K562 (cell line): ENCODE measurements at regions not wholly inside any gene's neighbourhood (a gene's known extent, or its start where the extent isn't known, plus 50 kb on each side); places are given as distances from the start of the nearest gene placed in this dataset.

Experiments used
- ATAC-seq: fragments of 200-7000 bp; cut with Tn5 transposase; 3 replicates; pipeline ENCODE4 v1.9.1; 2020; ENCODE audit warnings: moderate library complexity
- BruUV-seq: library from RNA; stranded (reverse); fragments of 400-500 nt; replicated peaks from 2 replicates; lab custom pipeline; 2021; lab: Mats Ljungman, UMichigan
- CTCF ChIA-PET: fragments of 300-600 bp; formaldehyde crosslinking; extraction: SDS; loops from one replicate; lab custom pipeline; 2021; ENCODE audit warnings: low intra/inter-chr PET ratio; lab: Yijun Ruan, JAX
- POLR2A ChIA-PET: fragments of 300-600, 350-650 bp; sonication (Branson Sonifier 250); formaldehyde crosslinking; extraction: SDS; loops from one replicate; lab custom pipeline; 2021; ENCODE audit warnings: antibody characterized with exemption, inconsistent platforms; lab: Yijun Ruan, JAX
- DNase-seq, 4 experiments: peaks; one replicate each; pipeline versions ENCODE4 v3.0.0 to v3.0.0-alpha.2; 2011 to 2018; ENCODE audit warnings: low spot score in 3 of 4, mixed read lengths in 3 of 4; ENCODE audit errors: extremely low read depth in 1 of 4
- FAIRE-seq: peaks from 2 replicates; lab custom pipeline; 2011; peaks lifted over from hg19 to GRCh38; lab: Jason Lieb, UNC
- H2AFZ ChIP-seq: 2 replicates; pipeline ENCODE4 v1.6.0; 2011; ENCODE audit warnings: low read depth, low read length, control low read depth, inconsistent platforms
- H3K27ac ChIP-seq: fragments of 200-600 bp; 3 replicates; pipeline ENCODE4 v1.8.0; 2011; ENCODE audit warnings: low read depth, mild to moderate bottlenecking, control low read depth, inconsistent platforms, low read length, moderate library complexity, mixed read lengths; ENCODE audit errors: extremely low read depth
- H3K27me3 ChIP-seq, 2 experiments: fragments of 300-600 bp in 1 of 2; 2 replicates in 1 of 2; 3 replicates in 1 of 2; pipeline versions ENCODE4 v1.6.0 to v1.8.0; 2011; ENCODE audit warnings: inconsistent platforms in 2 of 2, low read length in 2 of 2, mild to moderate bottlenecking in 1 of 2, mixed read lengths in 1 of 2, moderate library complexity in 1 of 2; ENCODE audit not compliant: control insufficient read depth in 2 of 2, insufficient read depth in 2 of 2
- H3K36me3 ChIP-seq: fragments of 300-600 bp; 3 replicates; pipeline ENCODE4 v1.8.0; 2011; ENCODE audit warnings: mild to moderate bottlenecking, low read length, inconsistent platforms; ENCODE audit not compliant: control insufficient read depth, insufficient read depth
- H3K4me1 ChIP-seq, 2 experiments: fragments of 200-600 bp in 1 of 2; replicated peaks in 1 of 2; 2 replicates in 1 of 2; 3 replicates in 1 of 2; pipeline versions ENCODE4 v1.5.1 to v1.8.0; 2011; ENCODE audit warnings: inconsistent platforms in 2 of 2, low read length in 2 of 2, mild to moderate bottlenecking in 1 of 2, mixed read lengths in 1 of 2, moderate library complexity in 1 of 2; ENCODE audit not compliant: control insufficient read depth in 2 of 2, insufficient read depth in 2 of 2
- H3K4me2 ChIP-seq: 2 replicates; pipeline ENCODE4 v1.6.1; 2011; ENCODE audit warnings: low read length, control low read depth, inconsistent platforms, mixed read lengths; ENCODE audit not compliant: insufficient read depth
- H3K4me3 ChIP-seq: fragments of 200-600 bp; sonication (generic), shearing (Covaris generic); 2 replicates; pipeline ENCODE4 v1.5.1; 2016; ENCODE audit warnings: control low read depth, inconsistent platforms
- H3K79me2 ChIP-seq: fragments of 200-600 bp; 3 replicates; pipeline ENCODE4 v1.8.0; 2011; ENCODE audit warnings: low read length, inconsistent platforms; ENCODE audit not compliant: control insufficient read depth, insufficient read depth
- H3K9ac ChIP-seq, 2 experiments: 2 replicates each; pipeline versions ENCODE4 v1.6.0 to v1.6.1; 2011; ENCODE audit warnings: low read depth in 2 of 2, low read length in 2 of 2, control low read depth in 1 of 2, inconsistent platforms in 1 of 2, mild to moderate bottlenecking in 1 of 2, mixed read lengths in 1 of 2; ENCODE audit not compliant: insufficient read depth in 1 of 2
- H3K9me1 ChIP-seq: one replicate; pipeline ENCODE4 v1.6.0; 2011; ENCODE audit warnings: inconsistent platforms, mild to moderate bottlenecking, low read length, moderate library complexity; ENCODE audit not compliant: control insufficient read depth, insufficient read depth
- H3K9me3 ChIP-seq: replicated peaks from 2 replicates; pipeline ENCODE4 v1.5.1; 2011; ENCODE audit warnings: low read depth, low read length, inconsistent platforms; ENCODE audit not compliant: control insufficient read depth, insufficient read depth
- H4K20me1 ChIP-seq: replicated peaks from 2 replicates; pipeline ENCODE4 v1.6.1; 2011; ENCODE audit warnings: low read length, inconsistent platforms, mixed read lengths; ENCODE audit not compliant: control insufficient read depth, insufficient read depth
- BRD9 ChIP-seq: fragments of 450-650 bp; IDR thresholded peaks from 2 replicates; pipeline ENCODE4 v1.6.1; 2018; ENCODE audit warnings: low read depth; ENCODE audit not compliant: partially characterized antibody
- BRF1 ChIP-seq: IDR thresholded peaks from 3 replicates; pipeline ENCODE4 v1.6.1; 2011; ENCODE audit warnings: borderline replicate concordance, mild to moderate bottlenecking; ENCODE audit not compliant: insufficient read length; ENCODE audit errors: extremely low read depth
- ELK1 ChIP-seq: sonication (generic); formaldehyde crosslinking; IDR thresholded peaks from 2 replicates; pipeline ENCODE4 v1.8.1; 2022; ENCODE audit warnings: missing genetic modification reagents
- KAT2B ChIP-seq: IDR thresholded peaks from one replicate; pipeline ENCODE4 v1.6.1; 2012; ENCODE audit warnings: low read depth, mild to moderate bottlenecking, control low read depth, inconsistent platforms, low read length, moderate library complexity
- LEF1 ChIP-seq: fragments of 450-650 bp; IDR thresholded peaks from 2 replicates; pipeline ENCODE4 v1.6.1; 2016; ENCODE audit warnings: mild to moderate bottlenecking
- NCOR1 ChIP-seq: fragments of 450-650 bp; IDR thresholded peaks from 2 replicates; pipeline ENCODE4 v1.6.1; 2016; ENCODE audit warnings: mild to moderate bottlenecking, moderate library complexity
- PTTG1 ChIP-seq: fragments of 450-650 bp; IDR thresholded peaks from 2 replicates; pipeline ENCODE4 v1.6.1; 2016; ENCODE audit warnings: low read depth, mild to moderate bottlenecking, missing genetic modification characterization, missing compliant biosample characterization
- SIRT6 ChIP-seq: IDR thresholded peaks from one replicate; pipeline ENCODE4 v1.6.1; 2012; ENCODE audit warnings: low read depth, mild to moderate bottlenecking, control low read depth, inconsistent platforms, low read length, moderate library complexity
- SRSF9 ChIP-seq: fragments of 200-400 bp; formaldehyde crosslinking; IDR thresholded peaks from 2 replicates; pipeline ENCODE4 v1.6.1; 2017; ENCODE audit warnings: low read depth, low read length, borderline replicate concordance
- TAF1 ChIP-seq: IDR thresholded peaks from 2 replicates; pipeline ENCODE4 v1.6.1; 2011; ENCODE audit warnings: mild to moderate bottlenecking, low read length, moderate library complexity; ENCODE audit not compliant: insufficient read depth, control insufficient read depth, severe bottlenecking; ENCODE audit errors: extremely low read depth
- ZFP36 ChIP-seq: fragments of 150-350 bp; IDR thresholded peaks from 2 replicates; pipeline ENCODE4 v1.6.1; 2018; ENCODE audit warnings: low read length, low read depth; ENCODE audit not compliant: partially characterized antibody
- ZMIZ1 ChIP-seq, 2 experiments: fragments of 150-350 bp in 1 of 2; IDR thresholded peaks; 2 replicates each; pipeline ENCODE4 v1.6.1; 2012 to 2016; ENCODE audit warnings: low read depth in 2 of 2, low read length in 2 of 2, mild to moderate bottlenecking in 1 of 2, moderate library complexity in 1 of 2
- ZNF431 ChIP-seq: sonication (generic); formaldehyde crosslinking; IDR thresholded peaks from 2 replicates; pipeline ENCODE4 v1.8.0; 2022; ENCODE audit warnings: mild to moderate bottlenecking, missing genetic modification reagents
- ZNF79 ChIP-seq: fragments of 250-450 bp; sonication (Bioruptor Pico); IDR thresholded peaks from 2 replicates; pipeline ENCODE4 v1.4.0; 2020; ENCODE audit warnings: low read depth, mild to moderate bottlenecking, moderate library complexity
- WGBS: fragments of 100-300 bp; shearing (Covaris generic); methylation state at CpG from one replicate; pipeline ENCODE4 v1.1.6; 2016; ENCODE audit warnings: low coverage, mixed read lengths; ENCODE audit not compliant: insufficient coverage; ENCODE audit errors: missing lambda C conversion rate; 5-methylcytosine and 5-hydroxymethylcytosine counted together
- in situ Hi-C: fragments of 300-500 bp; cut with MboI; formaldehyde crosslinking; loops from 4 replicates; pipeline ENCODE4 v1.15.0; 2018; ENCODE audit warnings: inconsistent platforms, mixed read lengths
- intact Hi-C: fragments of 100-400 bp; cut with micrococcal nuclease; formaldehyde crosslinking; loops from 2 replicates; pipeline ENCODE4 v1.14.2; 2022

DNA sequence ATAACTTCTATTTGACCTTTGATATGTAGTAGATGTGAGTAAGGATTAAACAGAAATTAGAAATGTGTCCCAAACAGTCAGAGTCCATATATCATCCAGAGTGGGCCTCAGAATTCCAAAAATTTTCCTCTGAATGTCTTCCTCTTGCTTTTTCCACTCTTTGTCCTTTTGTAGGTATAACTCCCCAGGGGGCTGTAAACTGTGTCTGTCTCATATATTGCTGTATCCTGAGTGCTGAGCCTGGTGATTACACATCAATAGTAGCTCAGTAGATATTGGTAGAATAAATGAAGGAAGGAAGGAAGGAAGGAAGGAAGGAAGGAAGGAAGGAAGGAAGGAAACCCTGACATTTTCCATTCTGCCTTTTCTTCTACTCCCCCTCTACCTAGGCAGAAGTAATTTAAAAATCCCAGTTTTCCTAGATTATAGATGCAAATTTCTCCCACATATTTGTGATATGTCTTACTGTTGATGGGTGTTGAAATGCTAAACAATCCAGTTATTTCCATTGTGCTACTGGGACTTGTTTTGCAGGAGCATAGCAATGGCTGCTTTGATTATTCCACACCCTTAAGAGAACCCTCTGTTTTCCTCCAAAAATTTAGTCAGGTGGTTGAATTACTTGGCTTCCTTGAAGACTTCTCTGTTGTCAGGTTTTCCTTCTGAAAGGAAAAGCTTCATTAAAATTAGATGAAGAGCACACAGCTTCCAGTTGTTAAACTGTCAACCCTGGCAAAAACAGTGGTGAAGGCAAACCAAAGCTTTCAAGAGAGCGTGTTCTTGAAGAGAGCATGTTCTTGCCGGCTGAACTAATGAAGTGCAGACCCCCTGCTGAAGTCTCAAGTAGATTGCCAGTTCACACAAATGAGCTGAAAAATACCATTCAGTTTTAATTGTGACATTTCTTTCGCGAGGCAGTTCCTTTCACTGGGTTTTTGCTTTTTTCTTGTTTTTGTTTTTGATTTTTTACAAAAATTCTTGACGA, 147.8 kb downstream of the KCNE4 start (continued):
- TF ChIP-seq ZFP36, result no peak
- no peak for TF ChIP-seq BRF1

DNA sequence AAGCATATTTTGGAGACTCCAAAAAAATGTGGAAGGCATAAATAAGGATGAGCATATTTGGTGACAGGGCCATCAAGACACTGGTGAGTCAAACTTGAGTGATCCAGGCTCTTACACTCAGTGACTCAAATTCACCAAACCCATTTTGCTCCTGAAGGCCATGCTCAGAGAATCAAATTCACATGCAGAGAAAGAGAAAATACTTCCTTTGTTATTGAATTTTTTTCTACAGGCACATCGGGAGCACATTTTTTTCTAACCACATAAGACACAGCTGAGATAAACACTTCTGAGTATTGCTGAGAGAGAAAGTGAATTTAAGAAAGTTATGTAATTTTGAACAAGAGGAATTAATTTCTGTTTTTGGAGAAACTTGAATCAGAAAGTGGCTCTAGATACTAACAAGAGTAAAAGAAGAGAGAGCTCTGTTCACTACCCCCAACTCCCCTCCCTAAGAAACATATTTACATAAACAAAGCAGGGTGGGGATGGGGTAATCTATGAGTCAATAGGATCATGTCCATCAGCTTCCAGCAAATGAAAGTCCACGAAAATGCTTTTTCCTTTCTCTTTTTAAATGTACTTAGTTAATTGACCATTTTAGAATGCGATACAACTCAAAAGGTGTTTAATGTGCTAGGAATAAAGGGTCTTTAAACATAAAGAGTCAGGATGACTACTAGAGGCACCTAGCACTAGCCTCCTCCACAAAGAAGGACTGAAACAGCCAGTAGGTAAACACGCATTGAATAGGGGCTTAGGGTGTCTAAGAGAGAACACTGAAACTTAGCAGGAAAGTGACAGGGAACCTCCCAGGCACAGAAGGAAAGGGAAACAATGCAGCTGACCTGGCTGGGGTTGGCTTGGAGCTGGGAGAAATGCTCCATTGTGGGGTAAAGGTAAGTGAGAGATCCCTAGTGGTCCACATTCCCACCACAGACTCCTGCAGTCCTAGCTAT, 152.3 kb downstream of the KCNE4 start:
- no peak overlapping the region for H3K4me3 ChIP-seq
- intact Hi-C loops, result no loop called here
- H4K20me1 ChIP-seq, result no peaks in the 10 kb centered on the region
- no peak overlapping the region for H3K27ac ChIP-seq
- no peak for FAIRE-seq
- H3K79me2 ChIP-seq, result no peaks in the 10 kb centered on the region
- 0% methylated on average over 3 of the region's 4 CpGs for WGBS
- no peak for ATAC-seq
- no peak overlapping the region for H2AFZ ChIP-seq
- POLR2A ChIA-PET, result no interaction called here
- H3K4me2 ChIP-seq, result no peak overlapping the region
- CTCF ChIA-PET, result no interaction called here
- H3K27me3 ChIP-seq, result no peaks in the 10 kb centered on the region
- H3K9me3 ChIP-seq, result no peaks in the 10 kb centered on the region
- H3K36me3 ChIP-seq, result no peaks in the 10 kb centered on the region
- in situ Hi-C loops, result no loop called here
- H3K4me1 ChIP-seq, result no peaks in the 10 kb centered on the region
- H3K9ac ChIP-seq, result no peak overlapping the region
- no peaks in the 10 kb centered on the region for H3K9me1 ChIP-seq
- DNase-seq, result no peak
- BruUV-seq, result no TSS peak
- TF ChIP-seq KAT2B (no peak), ZMIZ1 (IDR thresholded peaks at IDR 0.05; ENCODE audit: low read depth in 2 of 2, low read length in 2 of 2) (no peak), LEF1 (no peak), PTTG1 (tag) (no peak), BRD9 (no peak), TAF1 (no peak), ZNF431 (CRISPR knock-in tag) (no peak), SRSF9 (no peak), ELK1 (CRISPR knock-in tag) (no peak), ZNF79 (CRISPR knock-in tag) (no peak), SIRT6 (no peak), NCOR1 (no peak)
